GM21717 (cell line): ENCODE measurements at regions not wholly inside any gene's neighbourhood (a gene's known extent, or its start where the extent isn't known, plus 50 kb on each side); places are given as distances from the start of the nearest gene placed in this dataset.
A peak's percentile ranks its signal among the peaks of the same experiment; 100 is the strongest.
"Not testable (repeated sequence)": the region's sequence is repeated elsewhere in the genome, so short reads cannot be mapped to it uniquely, and the experiment has no call there.

Source experiments
- ATAC-seq: cut with Tn5 transposase; IDR thresholded peaks from one replicate; pipeline ENCODE4 v1.9.1; 2021; ENCODE audit warnings: mild to moderate bottlenecking, moderate library complexity; ENCODE audit not compliant: unreplicated experiment

GRCh38 chr3:109648027-109648426 is 310.7 kb upstream of the DPPA4 start:
- ATAC-seq: no peak

GRCh38 chr3:109656225-109656624 is 318.9 kb upstream of the DPPA4 start:
- ATAC-seq: no peak

DNA sequence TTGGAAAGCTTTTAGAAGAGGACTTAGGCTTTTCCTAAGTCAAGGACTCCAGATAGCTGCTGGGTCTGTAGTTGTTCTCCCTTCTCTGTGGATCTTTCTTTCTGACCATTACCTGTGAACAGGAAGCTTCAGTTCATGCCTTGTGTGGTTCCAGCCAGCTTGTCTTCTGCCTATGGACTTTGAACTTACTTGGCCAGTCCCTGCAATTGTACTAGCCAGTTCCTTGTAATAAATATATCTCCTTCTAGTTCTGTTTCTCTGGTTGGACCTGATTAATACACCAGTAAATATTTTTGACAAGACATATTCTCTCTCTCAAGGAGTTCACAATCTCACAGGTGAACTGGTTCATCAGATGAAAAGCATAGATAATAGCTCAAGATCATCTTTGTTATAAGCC is 341.3 kb upstream of the DPPA4 start:
- no peak for ATAC-seq

DNA sequence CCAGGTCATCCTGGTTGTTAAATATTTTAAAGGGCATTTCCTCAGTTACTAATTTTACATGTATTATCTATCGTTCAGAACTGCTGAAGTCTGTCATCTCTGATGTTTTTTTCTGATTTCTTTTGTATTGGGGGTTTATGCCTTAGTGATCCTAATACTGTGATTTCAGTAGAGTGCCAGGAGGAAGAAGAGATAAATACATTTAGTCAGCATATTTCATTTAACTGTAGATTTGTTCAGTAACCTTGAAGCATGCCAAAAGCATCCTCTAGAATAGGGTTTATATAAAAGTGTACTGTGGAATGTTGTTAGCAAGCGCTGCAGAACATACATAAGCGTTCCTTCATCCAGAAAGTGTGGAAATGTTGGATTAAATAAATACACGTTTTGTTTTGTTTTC is 342.3 kb upstream of the DPPA4 start:
- ATAC-seq: no peak

DNA sequence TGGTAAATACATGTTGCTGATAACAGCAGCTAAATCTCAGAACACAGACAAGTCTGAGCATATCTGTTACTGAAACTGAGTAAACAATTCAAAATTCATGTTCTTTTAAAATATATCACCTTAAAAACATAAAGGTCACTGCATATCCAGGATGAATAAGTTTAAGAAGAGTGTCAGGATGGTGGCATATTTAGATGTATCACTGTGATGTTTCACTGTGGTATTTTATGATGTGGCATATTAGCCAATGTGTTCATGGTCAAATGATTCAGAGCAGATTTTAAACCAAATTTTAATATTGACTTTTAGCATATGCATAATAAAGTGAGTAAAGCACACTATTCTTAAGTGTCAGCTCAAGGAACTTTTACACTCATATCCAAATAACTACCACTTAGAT is 346.4 kb upstream of the DPPA4 start:
- ATAC-seq: no peak

GRCh38 chr3:109685084-109686079 is 348.0 kb upstream of the DPPA4 start:
- no peak for ATAC-seq

DNA sequence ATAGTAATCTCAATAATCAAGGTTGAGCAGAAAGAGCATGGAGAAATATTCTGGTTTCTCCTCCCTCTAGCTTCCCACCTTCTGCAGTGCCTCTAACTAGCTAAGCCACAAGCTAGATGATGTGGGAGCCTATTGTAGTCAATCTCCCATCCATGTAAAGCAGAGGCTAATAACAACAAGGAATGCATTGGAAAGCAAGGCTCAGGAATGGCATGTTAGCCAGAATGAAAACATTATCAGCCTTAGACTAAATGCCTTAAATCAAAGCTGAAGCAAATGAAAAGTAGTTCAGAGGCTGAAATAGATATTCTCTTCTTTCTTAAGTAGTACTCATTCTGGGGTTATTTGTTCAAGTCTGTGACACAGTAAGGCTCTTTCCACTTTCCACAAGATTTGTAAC is 350.3 kb upstream of the DPPA4 start:
- ATAC-seq: no peak

GRCh38 chr3:109696932-109697331 is 359.6 kb upstream of the DPPA4 start:
- ATAC-seq: no peak

DNA sequence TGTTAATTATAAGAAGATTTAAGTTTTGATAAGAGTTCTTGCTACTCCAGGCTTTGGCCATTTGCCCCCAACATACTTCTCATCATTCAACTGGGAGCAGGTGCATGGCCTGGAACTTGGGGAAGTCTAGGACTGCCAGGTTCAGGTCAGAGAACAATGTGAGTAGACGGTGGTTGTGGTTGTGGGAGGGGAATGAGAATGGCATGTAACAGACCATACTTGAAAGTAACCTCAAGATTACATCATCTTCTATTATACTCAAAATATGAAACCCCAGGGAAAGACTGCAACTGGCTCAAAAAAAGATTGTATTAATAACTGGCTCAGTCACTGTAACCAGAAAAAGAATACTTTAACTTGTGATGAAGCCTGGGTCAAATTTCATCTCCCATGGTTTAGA is 364.9 kb upstream of the DPPA4 start:
- peak; percentile 78 for ATAC-seq

DNA sequence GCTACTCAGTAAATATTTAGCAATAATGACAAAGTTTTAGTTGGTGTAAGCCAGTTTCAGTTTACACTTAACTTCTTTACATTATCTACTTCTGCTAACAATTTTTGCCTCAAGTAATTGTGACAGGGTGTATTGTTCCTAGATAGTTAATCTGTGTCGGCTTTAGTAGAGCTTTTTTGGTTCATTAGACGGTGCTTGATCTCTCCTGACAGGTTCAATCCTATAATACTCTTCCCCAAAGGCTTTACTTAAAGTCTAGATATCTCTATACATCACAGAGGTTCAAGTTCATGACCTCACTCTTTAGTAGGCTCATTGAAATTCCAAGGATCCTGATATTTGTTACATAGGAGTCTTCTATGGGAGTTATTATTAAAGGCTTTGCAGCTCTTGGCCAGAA is 365.6 kb upstream of the DPPA4 start:
- no peak for ATAC-seq

DNA sequence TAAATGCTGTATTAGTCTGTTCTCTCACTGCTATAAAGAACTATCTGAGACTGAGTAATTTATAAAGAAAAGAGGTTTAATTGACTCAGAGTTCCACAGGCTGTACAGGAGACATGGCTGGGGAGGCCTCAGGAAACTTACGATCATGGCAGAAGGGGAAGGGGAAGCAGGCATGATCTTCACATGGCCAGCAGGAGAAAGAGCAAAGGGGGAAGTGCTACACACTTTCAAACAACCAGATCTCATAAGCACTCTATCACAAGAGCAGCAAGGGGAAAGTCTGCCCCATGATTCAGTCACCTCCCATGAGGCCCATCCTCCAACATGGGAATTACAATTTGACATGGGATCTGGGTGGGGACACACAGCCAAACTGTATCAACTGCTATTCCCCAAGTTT is 367.8 kb upstream of the DPPA4 start:
- ATAC-seq: not testable (repeated sequence)

GRCh38 chr3:109707617-109708016 is 370.3 kb upstream of the DPPA4 start:
- ATAC-seq: no peak

DNA sequence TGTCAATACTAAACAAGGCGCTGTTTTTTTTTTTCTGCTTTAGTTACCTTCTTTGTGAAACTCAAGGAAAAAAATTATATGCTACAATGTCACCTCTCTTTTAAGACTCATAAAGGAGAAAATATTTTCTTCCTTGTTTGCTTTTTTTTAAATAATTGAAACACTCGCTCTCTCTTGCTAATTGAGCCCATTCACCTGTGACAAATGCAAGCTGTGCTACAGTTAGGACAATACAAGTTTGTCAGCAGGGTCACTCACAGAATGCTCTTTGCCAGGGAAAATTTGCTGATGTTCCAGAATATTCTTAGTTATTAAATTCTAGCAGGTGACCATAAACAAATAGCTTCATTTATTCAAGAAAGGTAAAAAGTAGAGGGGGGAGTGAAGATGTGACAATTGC is 375.9 kb upstream of the DPPA4 start:
- ATAC-seq: no peak

DNA sequence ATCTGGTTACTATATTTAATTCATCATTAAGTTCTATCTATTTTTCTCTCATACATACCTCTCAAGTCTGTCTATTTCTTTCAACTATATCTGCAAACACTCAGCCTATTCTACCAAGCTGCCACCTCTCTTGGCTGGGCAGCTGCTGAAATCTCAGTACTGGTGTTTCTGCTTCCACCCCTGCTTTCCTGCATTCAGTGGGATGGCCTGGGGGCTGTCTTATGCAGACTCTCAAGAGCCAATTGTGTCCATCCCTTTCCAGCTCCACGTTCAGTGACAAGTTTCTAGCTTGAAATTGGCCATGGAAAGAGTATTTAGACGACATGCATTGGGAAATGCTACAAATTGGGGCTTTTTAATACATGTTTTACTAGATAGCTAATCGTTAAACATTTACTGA is 378.4 kb upstream of the DPPA4 start:
- ATAC-seq: no peak

GRCh38 chr3:109718850-109719249 is 381.5 kb upstream of the DPPA4 start:
- no peak for ATAC-seq

- no peak for ATAC-seq
Measured at GRCh38 chr3:109728861-109729494, 391.6 kb upstream of the DPPA4 start.

DNA sequence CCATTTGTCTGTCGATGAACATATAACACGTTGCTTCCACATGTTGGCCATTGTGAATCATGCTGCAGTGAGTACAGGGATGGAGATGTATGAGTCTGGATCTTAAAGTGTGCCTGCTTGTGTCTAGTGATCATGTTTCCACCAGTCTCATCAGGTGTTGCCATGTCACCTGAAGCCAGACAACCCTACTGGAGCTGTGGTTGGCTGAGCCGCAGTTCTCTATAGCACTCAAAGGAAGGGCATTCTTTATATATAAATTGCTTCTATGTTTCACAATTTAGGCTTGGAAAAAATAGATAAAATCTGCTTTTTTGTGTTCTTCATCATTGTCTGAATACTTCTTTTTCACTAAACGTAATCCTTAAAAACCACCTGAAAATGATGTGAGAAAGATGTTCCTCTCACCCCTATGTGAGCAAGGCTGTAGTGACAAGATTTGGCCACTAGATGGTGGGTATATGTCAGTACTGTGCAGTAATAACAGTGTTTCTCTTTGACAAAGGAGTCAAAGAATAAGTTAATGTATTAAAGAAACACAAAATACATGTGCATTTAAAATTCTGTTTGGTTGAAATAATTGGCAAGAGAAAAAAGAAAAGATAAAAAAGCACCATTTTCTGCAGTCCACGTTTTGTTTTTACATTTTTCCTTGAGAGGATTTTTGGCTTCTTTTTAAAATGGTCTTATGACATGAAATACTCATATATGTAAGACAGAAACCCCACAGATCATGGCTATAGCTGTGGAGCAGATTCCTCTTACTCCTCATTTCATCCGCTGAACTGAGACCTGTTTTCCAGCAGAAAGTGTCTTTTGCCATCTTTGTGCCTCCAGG is 394.5 kb upstream of the DPPA4 start:
- ATAC-seq: peak; percentile 90

DNA sequence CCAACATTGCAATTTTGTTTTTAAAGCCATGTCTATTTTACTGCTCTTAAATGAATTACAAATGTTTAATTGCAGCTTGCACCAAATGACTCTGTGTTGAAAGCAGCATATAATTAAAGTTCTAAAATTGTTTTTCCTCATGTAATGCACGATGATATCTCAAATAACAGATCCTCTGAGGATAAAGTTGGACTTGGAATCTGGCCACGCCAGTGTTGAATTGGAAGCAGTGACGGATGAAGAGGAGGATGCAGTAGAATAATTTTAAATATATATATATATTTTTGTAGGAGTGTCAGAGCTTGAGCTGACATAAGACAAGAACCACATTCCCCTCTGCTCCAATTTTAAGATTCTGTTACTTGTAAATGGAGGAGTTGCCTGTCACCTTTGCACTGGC is 406.6 kb upstream of the DPPA4 start:
- ATAC-seq: no peak

DNA sequence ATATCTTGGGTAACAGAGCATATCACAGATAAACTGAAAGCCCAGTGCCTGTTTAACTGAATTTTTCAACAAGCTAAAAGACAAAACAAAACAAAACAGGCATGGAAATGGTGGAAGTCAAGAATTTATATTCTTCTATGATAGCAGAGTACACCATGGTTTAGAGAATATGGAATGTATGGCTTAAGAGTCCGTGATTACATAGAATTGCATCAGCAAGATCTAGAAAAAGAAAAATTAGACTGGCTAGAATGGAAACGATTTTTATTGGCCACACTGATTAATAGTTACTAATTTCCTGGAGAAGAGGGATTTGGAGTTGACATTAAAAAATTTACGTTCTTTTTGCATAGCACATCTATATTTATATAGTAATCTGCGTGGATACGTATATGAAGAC is 435.2 kb upstream of the DPPA4 start:
- no peak for ATAC-seq

DNA sequence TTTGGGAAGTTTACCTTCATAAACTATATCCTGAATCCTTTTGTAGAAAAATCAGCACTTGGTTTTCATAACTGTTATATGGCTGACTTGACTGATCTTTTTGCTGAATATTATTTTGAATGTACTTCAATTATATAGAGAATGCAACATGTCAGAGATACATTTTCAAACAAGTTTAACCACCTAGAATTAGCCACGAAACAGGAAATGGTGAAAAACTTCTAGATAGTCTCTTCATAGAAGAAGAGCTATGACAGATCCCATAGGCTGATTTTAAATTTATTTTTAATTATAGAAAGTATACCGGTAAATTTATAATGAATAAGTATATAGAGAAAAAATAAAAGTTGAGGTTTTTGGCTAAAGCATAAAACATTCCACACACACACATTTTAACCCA is 436.8 kb upstream of the DPPA4 start:
- ATAC-seq: no peak

DNA sequence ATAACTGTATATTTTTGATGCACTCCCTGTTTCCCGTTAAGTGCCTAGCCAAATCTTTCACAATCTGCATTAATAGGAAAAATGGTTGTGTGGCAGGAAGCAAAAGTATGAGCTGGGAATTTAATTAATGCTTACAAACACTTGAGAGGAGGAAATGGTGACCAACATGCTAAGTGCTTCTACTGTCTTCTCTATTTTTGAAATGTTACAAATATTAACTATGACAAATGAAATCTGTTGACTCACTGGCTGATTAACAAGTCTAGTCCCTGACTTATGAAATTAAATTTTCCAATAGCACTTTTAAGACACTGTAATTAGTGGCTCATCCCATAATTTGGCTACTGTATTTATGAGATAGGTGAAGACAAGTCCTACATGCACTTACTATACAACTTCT is 446.9 kb upstream of the DPPA4 start:
- no peak for ATAC-seq
